PC-9 (cell line): ENCODE measurements at regions not wholly inside any gene's neighbourhood (a gene's known extent, or its start where the extent isn't known, plus 50 kb on each side); places are given as distances from the start of the nearest gene placed in this dataset.
"Not testable (repeated sequence)": the region's sequence is repeated elsewhere in the genome, so short reads cannot be mapped to it uniquely, and the experiment has no call there.

Experiments
- BruUV-seq: library from RNA; stranded (reverse); fragments of 400-500 nt; replicated peaks from 2 replicates; lab custom pipeline; 2021; lab: Mats Ljungman, UMichigan
- CTCF ChIA-PET: fragments of 300-600 bp; sonication (Branson Sonifier 250); formaldehyde crosslinking; loops from one replicate; lab custom pipeline; 2022; ENCODE audit warnings: antibody characterized with exemption; lab: Charles Lee
- POLR2A ChIA-PET: fragments of 300-600 bp; sonication (Branson Sonifier 250); formaldehyde crosslinking; loops from one replicate; lab custom pipeline; 2022; ENCODE audit warnings: antibody characterized with exemption; ENCODE audit not compliant: unreplicated experiment; lab: Charles Lee
- DNase-seq, 2 experiments: peaks; one replicate each; pipeline versions ENCODE4 v3.0.0 to v3.0.0-alpha.2; 2015 to 2022; ENCODE audit warnings: mixed read lengths in 1 of 2
- H2AFZ ChIP-seq: fragments of 200-600 bp; sonication (generic); 2 replicates; pipeline ENCODE4 v1.8.1; 2017; ENCODE audit warnings: antibody characterized with exemption
- H3F3A ChIP-seq: fragments of 200-600 bp; sonication (generic); 2 replicates; pipeline ENCODE4 v1.8.1; 2017; ENCODE audit warnings: antibody characterized with exemption, mild to moderate bottlenecking, low read depth; ENCODE audit not compliant: insufficient read depth
- H3K27ac ChIP-seq: fragments of 200-600 bp; sonication (generic); 2 replicates; pipeline ENCODE4 v1.6.1; 2016; ENCODE audit warnings: mixed run types
- H3K27me3 ChIP-seq: fragments of 200-600 bp; sonication (generic); 2 replicates; pipeline ENCODE4 v1.6.1; 2016; ENCODE audit warnings: low read depth, mixed run types; ENCODE audit not compliant: insufficient read depth
- H3K36me3 ChIP-seq: fragments of 200-600 bp; sonication (generic); 2 replicates; pipeline ENCODE4 v1.6.1; 2016; ENCODE audit warnings: low read depth, mixed run types
- H3K4me1 ChIP-seq: fragments of 200-600 bp; sonication (generic); replicated peaks from 2 replicates; pipeline ENCODE4 v1.6.1; 2016; ENCODE audit warnings: mixed run types; ENCODE audit not compliant: insufficient read depth
- H3K4me2 ChIP-seq: fragments of 200-600 bp; sonication (generic); 2 replicates; pipeline ENCODE4 v1.6.1; 2017; ENCODE audit warnings: mixed run types
- H3K4me3 ChIP-seq: fragments of 200-600 bp; sonication (generic); 2 replicates; pipeline ENCODE4 v1.6.1; 2016; ENCODE audit warnings: mixed run types
- H3K79me2 ChIP-seq: fragments of 200-600 bp; sonication (generic); 2 replicates; pipeline ENCODE4 v1.6.1; 2017; ENCODE audit warnings: low read depth, mixed run types
- H3K9me2 ChIP-seq: fragments of 200-600 bp; sonication (generic); 2 replicates; pipeline ENCODE4 v1.8.1; 2017; ENCODE audit warnings: mild to moderate bottlenecking; ENCODE audit not compliant: insufficient read depth
- H3K9me3 ChIP-seq: fragments of 200-600 bp; sonication (generic); 2 replicates; pipeline ENCODE4 v1.8.1; 2016; ENCODE audit warnings: low read depth; ENCODE audit not compliant: insufficient read depth
- H4K20me1 ChIP-seq: fragments of 200-600 bp; sonication (generic); 2 replicates; pipeline ENCODE4 v1.8.1; 2017; ENCODE audit not compliant: insufficient read depth
- CTCF ChIP-seq: fragments of 200-600 bp; sonication (generic); conservative IDR thresholded peaks from 2 replicates; pipeline ENCODE4 v1.6.1; 2017; ENCODE audit warnings: mixed run types, antibody characterized with exemption, mild to moderate bottlenecking, moderate library complexity
- EZH2 ChIP-seq: fragments of 200-600 bp; sonication (generic); IDR thresholded peaks from 2 replicates; pipeline ENCODE4 v1.8.0; 2017; ENCODE audit warnings: antibody characterized with exemption, low read depth
- intact Hi-C: fragments of 100-400 bp; cut with micrococcal nuclease; formaldehyde crosslinking; loops from one replicate; pipeline ENCODE4 v1.10.0; 2022; ENCODE audit not compliant: unreplicated experiment

GRCh38 chr9:135179976-135180375 is 92.5 kb downstream of the OLFM1 start:
- DNase-seq = no peak
- Histone ChIP-seq H3K4me3 (no peak overlapping the region), H3K4me2 (no peak overlapping the region), H3K27ac (no peak overlapping the region), H3K36me3 (no peaks in the 10 kb centered on the region), H3F3A (no peaks in the 10 kb centered on the region), H3K4me1 (no peaks in the 10 kb centered on the region), H3K9me3 (no peaks in the 10 kb centered on the region), H3K27me3 (peaks cover 95% of the 10 kb centered on the region), H3K9me2 (no peaks in the 10 kb centered on the region), H4K20me1 (no peaks in the 10 kb centered on the region), H2AFZ (no peak overlapping the region), H3K79me2 (no peaks in the 10 kb centered on the region)
- POLR2A ChIA-PET = no interaction called here
- BruUV-seq = no TSS peak
- CTCF ChIA-PET = no interaction called here
- TF ChIP-seq EZH2 = no peak
- no peak for TF ChIP-seq CTCF
- intact Hi-C loops = no loop called here

GRCh38 chr9:135180586-135180985 is 93.1 kb downstream of the OLFM1 start:
- no peak overlapping the region for H2AFZ ChIP-seq
- no peak overlapping the region for H3K4me3 ChIP-seq
- DNase-seq = no peak
- no peaks in the 10 kb centered on the region for H3K4me1 ChIP-seq
- H4K20me1 ChIP-seq = no peaks in the 10 kb centered on the region
- no TSS peak for BruUV-seq
- no peak overlapping the region for H3K4me2 ChIP-seq
- H3K36me3 ChIP-seq = no peaks in the 10 kb centered on the region
- H3K9me2 ChIP-seq = no peaks in the 10 kb centered on the region
- TF ChIP-seq EZH2 (no peak), CTCF (no peak)
- no peak overlapping the region for H3K27ac ChIP-seq
- ChIA-PET POLR2A (no interaction called here), CTCF (no interaction called here)
- intact Hi-C loops = no loop called here
- no peaks in the 10 kb centered on the region for H3K79me2 ChIP-seq
- H3F3A ChIP-seq = no peaks in the 10 kb centered on the region
- H3K9me3 ChIP-seq = no peaks in the 10 kb centered on the region
- peaks cover 95% of the 10 kb centered on the region for H3K27me3 ChIP-seq

GRCh38 chr9:135181336-135181735 is 93.9 kb downstream of the OLFM1 start:
- POLR2A ChIA-PET = no interaction called here

GRCh38 chr9:135181841-135182240 is 94.4 kb downstream of the OLFM1 start:
- H2AFZ ChIP-seq = not testable (repeated sequence)

More at GRCh38 chr9:135181336-135181735, 93.9 kb downstream of the OLFM1 start:
- CTCF ChIA-PET = no interaction called here
- H3K27ac ChIP-seq = no peak overlapping the region
- no peak for DNase-seq
- H3F3A ChIP-seq = no peaks in the 10 kb centered on the region
- H3K4me3 ChIP-seq = no peak overlapping the region
- intact Hi-C loops = no loop called here
- no peak overlapping the region for H2AFZ ChIP-seq
- BruUV-seq = no TSS peak
- H3K79me2 ChIP-seq = no peaks in the 10 kb centered on the region
- H3K9me3 ChIP-seq = no peaks in the 10 kb centered on the region
- peaks cover 97% of the 10 kb centered on the region for H3K27me3 ChIP-seq
- no peaks in the 10 kb centered on the region for H3K4me1 ChIP-seq
- no peaks in the 10 kb centered on the region for H3K9me2 ChIP-seq
- no peak for TF ChIP-seq CTCF
- TF ChIP-seq EZH2 = no peak
- no peaks in the 10 kb centered on the region for H4K20me1 ChIP-seq
- H3K36me3 ChIP-seq = no peaks in the 10 kb centered on the region
- H3K4me2 ChIP-seq = no peak overlapping the region

More at GRCh38 chr9:135181841-135182240, 94.4 kb downstream of the OLFM1 start:
- H3K4me3 ChIP-seq, H3K9me3 ChIP-seq, H3F3A ChIP-seq, H3K79me2 ChIP-seq, BruUV-seq, H3K4me1 ChIP-seq, intact Hi-C loops, H3K9me2 ChIP-seq, H3K4me2 ChIP-seq, H4K20me1 ChIP-seq, H3K27ac ChIP-seq, DNase-seq, H3K36me3 ChIP-seq, POLR2A ChIA-PET, CTCF ChIA-PET: not testable (repeated sequence)
- peaks cover 97% of the 10 kb centered on the region for H3K27me3 ChIP-seq
